ENCODE measurements at regions not wholly inside any gene's neighbourhood (a gene's known extent, or its start where the extent isn't known, plus 50 kb on each side); places are given as distances from the start of the nearest gene placed in this dataset.

- TF ChIP-seq CTCF (IDR thresholded peaks at IDR 0.05) (no peak), POLR2A (IDR thresholded peaks at IDR 0.05) (no peak)
Measured at GRCh38 chr21:35254006-35254764, 205.1 kb upstream of the RUNX1 start.
